ENCODE measurements at regions not wholly inside any gene's neighbourhood (a gene's known extent, or its start where the extent isn't known, plus 50 kb on each side); places are given as distances from the start of the nearest gene placed in this dataset.

DNA sequence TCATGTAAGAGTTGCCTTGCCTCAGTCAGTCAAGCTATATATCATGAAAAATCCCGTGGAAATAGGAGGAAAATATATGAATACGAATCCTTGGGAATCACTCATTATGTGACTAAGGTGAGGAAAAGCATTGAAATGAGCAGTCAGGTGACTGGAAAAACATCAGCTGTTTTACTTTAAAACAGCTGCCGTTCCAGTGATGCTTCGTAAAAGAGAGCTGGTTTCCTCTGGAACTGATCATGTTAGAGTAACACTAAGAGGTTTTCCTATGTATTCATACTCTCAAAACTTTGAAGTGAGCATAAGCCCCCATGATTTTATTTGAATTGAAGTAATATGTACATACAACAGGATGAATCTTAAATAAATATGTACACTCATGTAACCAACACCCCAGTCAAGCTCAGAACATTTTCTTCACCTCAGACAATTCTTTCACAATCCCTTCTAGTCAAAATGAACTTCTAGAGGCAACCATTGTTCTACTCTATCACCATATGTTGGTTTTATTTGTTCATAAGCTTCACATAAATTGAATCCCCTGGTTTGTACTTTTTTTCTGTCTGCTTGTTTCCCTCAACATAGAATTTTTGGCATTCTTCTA is 107.7 kb downstream of the SLC25A46 start:
- no peaks in the 10 kb centered on the region for H3K9me3 ChIP-seq (ENCODE audit: insufficient read depth, low read length)
- H3K36me3 ChIP-seq (ENCODE audit: insufficient read depth, insufficient read length, low read length), result no peaks in the 10 kb centered on the region
- no peak overlapping the region for H3K9ac ChIP-seq (ENCODE audit: insufficient read length, low read depth)
- H3K27me3 ChIP-seq (ENCODE audit: insufficient read depth, insufficient read length), result no peaks in the 10 kb centered on the region
- no peak for DNase-seq (ENCODE audit: low read depth, low spot score)
- no peaks in the 10 kb centered on the region for H3K4me1 ChIP-seq (ENCODE audit: insufficient read depth, insufficient read length)
- TF ChIP-seq ZNF274 (IDR thresholded peaks at IDR 0.05; ENCODE audit: low read depth, low read length) (no peak), SUZ12 (IDR thresholded peaks at IDR 0.05; ENCODE audit: extremely low read depth, insufficient read depth, insufficient read length) (no peak), YY1 (IDR thresholded peaks at IDR 0.05; ENCODE audit: insufficient read depth, insufficient read length) (no peak)
- no peak overlapping the region for H3K4me3 ChIP-seq (ENCODE audit: insufficient read length, low read depth)

DNA sequence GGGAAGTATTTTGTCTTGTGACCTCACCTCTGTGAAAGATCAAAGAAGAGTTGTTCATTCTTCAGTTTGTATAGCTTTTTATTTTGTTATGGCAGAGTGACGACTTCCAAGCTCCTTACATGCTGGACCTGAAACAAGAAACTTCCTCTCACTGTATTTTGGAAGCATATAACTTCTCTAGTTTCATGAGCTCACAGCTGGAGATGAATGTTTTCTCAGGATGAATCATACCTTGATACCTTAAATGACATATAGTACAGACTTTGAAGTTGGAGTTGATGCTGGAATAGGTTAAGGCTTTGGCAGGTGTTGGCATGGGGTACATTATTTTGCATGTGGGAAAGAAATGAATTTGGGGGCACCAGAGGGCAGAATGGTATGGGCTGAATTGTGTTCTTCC is 112.5 kb downstream of the SLC25A46 start:
- DNase-seq (ENCODE audit: low read depth, low spot score), result no peak
- no peak for TF ChIP-seq YY1 (IDR thresholded peaks at IDR 0.05; ENCODE audit: insufficient read depth, insufficient read length)
- TF ChIP-seq SUZ12 (IDR thresholded peaks at IDR 0.05; ENCODE audit: extremely low read depth, insufficient read depth, insufficient read length), result no peak
- no peak for TF ChIP-seq ZNF274 (IDR thresholded peaks at IDR 0.05; ENCODE audit: low read depth, low read length)
- Histone ChIP-seq H3K4me1 (ENCODE audit: insufficient read depth, insufficient read length) (no peaks in the 10 kb centered on the region), H3K9me3 (ENCODE audit: insufficient read depth, low read length) (no peaks in the 10 kb centered on the region), H3K36me3 (ENCODE audit: insufficient read depth, insufficient read length, low read length) (no peaks in the 10 kb centered on the region), H3K9ac (ENCODE audit: insufficient read length, low read depth) (no peak overlapping the region), H3K4me3 (ENCODE audit: insufficient read length, low read depth) (no peak overlapping the region), H3K27me3 (ENCODE audit: insufficient read depth, insufficient read length) (no peaks in the 10 kb centered on the region)

GRCh38 chr5:110852053-110852452 is 113.2 kb downstream of the SLC25A46 start:
- no peak for TF ChIP-seq YY1 (IDR thresholded peaks at IDR 0.05; ENCODE audit: insufficient read depth, insufficient read length)
- no peak for TF ChIP-seq ZNF274 (IDR thresholded peaks at IDR 0.05; ENCODE audit: low read depth, low read length)
- no peak for TF ChIP-seq SUZ12 (IDR thresholded peaks at IDR 0.05; ENCODE audit: extremely low read depth, insufficient read depth, insufficient read length)
- no peaks in the 10 kb centered on the region for H3K27me3 ChIP-seq (ENCODE audit: insufficient read depth, insufficient read length)
- H3K4me1 ChIP-seq (ENCODE audit: insufficient read depth, insufficient read length), result no peaks in the 10 kb centered on the region
- no peak overlapping the region for H3K9ac ChIP-seq (ENCODE audit: insufficient read length, low read depth)
- H3K4me3 ChIP-seq (ENCODE audit: insufficient read length, low read depth), result no peak overlapping the region
- H3K9me3 ChIP-seq (ENCODE audit: insufficient read depth, low read length), result no peaks in the 10 kb centered on the region
- DNase-seq (ENCODE audit: low read depth, low spot score), result no peak
- H3K36me3 ChIP-seq (ENCODE audit: insufficient read depth, insufficient read length, low read length), result no peaks in the 10 kb centered on the region

DNA sequence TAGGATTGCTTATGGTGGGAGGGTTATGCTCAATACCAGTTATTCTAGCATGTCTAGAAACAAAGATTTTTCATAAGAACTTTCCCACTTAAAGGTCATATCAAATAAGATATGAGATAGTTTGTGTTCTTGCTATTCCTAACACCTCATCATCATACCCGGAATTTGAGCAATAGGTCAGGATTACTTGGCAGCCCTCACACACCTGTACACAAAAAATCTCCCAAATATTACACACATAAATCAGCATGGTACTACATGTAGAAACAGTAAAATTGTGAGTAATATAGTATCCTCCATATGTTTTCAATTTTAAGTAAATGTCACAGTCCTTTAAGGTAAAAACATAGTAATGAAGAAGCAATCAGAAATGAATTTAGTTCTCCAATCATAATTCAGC is 113.7 kb downstream of the SLC25A46 start:
- TF ChIP-seq YY1 (IDR thresholded peaks at IDR 0.05; ENCODE audit: insufficient read depth, insufficient read length) (no peak), ZNF274 (IDR thresholded peaks at IDR 0.05; ENCODE audit: low read depth, low read length) (no peak), SUZ12 (IDR thresholded peaks at IDR 0.05; ENCODE audit: extremely low read depth, insufficient read depth, insufficient read length) (no peak)
- DNase-seq (ENCODE audit: low read depth, low spot score), result no peak
- Histone ChIP-seq H3K4me1 (ENCODE audit: insufficient read depth, insufficient read length) (no peaks in the 10 kb centered on the region), H3K9me3 (ENCODE audit: insufficient read depth, low read length) (no peaks in the 10 kb centered on the region), H3K4me3 (ENCODE audit: insufficient read length, low read depth) (no peak overlapping the region), H3K36me3 (ENCODE audit: insufficient read depth, insufficient read length, low read length) (no peaks in the 10 kb centered on the region), H3K27me3 (ENCODE audit: insufficient read depth, insufficient read length) (no peaks in the 10 kb centered on the region), H3K9ac (ENCODE audit: insufficient read length, low read depth) (no peak overlapping the region)

GRCh38 chr5:110853267-110853666 is 114.5 kb downstream of the SLC25A46 start:
- Histone ChIP-seq H3K9me3 (ENCODE audit: insufficient read depth, low read length) (no peaks in the 10 kb centered on the region), H3K4me3 (ENCODE audit: insufficient read length, low read depth) (no peak overlapping the region), H3K36me3 (ENCODE audit: insufficient read depth, insufficient read length, low read length) (no peaks in the 10 kb centered on the region), H3K4me1 (ENCODE audit: insufficient read depth, insufficient read length) (no peaks in the 10 kb centered on the region), H3K27me3 (ENCODE audit: insufficient read depth, insufficient read length) (no peaks in the 10 kb centered on the region), H3K9ac (ENCODE audit: insufficient read length, low read depth) (no peak overlapping the region)
- TF ChIP-seq SUZ12 (IDR thresholded peaks at IDR 0.05; ENCODE audit: extremely low read depth, insufficient read depth, insufficient read length), result no peak
- no peak for TF ChIP-seq YY1 (IDR thresholded peaks at IDR 0.05; ENCODE audit: insufficient read depth, insufficient read length)
- TF ChIP-seq ZNF274 (IDR thresholded peaks at IDR 0.05; ENCODE audit: low read depth, low read length), result no peak
- DNase-seq (ENCODE audit: low read depth, low spot score), result no peak

GRCh38 chr5:110854200-110854599 is 115.4 kb downstream of the SLC25A46 start:
- TF ChIP-seq YY1 (IDR thresholded peaks at IDR 0.05; ENCODE audit: insufficient read depth, insufficient read length), result no peak
- no peak for TF ChIP-seq ZNF274 (IDR thresholded peaks at IDR 0.05; ENCODE audit: low read depth, low read length)
- TF ChIP-seq SUZ12 (IDR thresholded peaks at IDR 0.05; ENCODE audit: extremely low read depth, insufficient read depth, insufficient read length), result no peak
- H3K9me3 ChIP-seq (ENCODE audit: insufficient read depth, low read length), result no peaks in the 10 kb centered on the region
- no peak overlapping the region for H3K4me3 ChIP-seq (ENCODE audit: insufficient read length, low read depth)
- H3K36me3 ChIP-seq (ENCODE audit: insufficient read depth, insufficient read length, low read length), result no peaks in the 10 kb centered on the region
- no peak for DNase-seq (ENCODE audit: low read depth, low spot score)
- H3K4me1 ChIP-seq (ENCODE audit: insufficient read depth, insufficient read length), result no peaks in the 10 kb centered on the region
- no peaks in the 10 kb centered on the region for H3K27me3 ChIP-seq (ENCODE audit: insufficient read depth, insufficient read length)
- no peak overlapping the region for H3K9ac ChIP-seq (ENCODE audit: insufficient read length, low read depth)

DNA sequence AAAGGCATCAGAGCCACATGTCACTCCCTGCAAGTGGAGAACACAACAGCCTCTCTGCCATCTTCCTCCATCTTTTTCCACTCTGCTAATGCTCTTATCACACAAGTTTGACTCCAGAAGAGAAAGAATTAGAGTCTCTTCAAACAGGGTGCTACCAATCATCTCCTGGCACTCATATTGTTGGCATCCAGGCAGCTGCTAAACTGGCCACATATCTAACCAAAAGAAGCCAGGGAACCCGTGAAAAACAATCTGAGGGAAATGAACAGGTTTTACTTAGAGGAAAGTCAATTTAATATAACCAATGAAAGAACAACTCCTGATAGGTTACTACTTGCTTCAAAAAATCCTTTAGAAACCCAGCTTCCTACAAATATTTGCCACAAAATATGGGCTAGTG is 117.2 kb downstream of the SLC25A46 start:
- no peak for DNase-seq (ENCODE audit: low read depth, low spot score)
- no peak for TF ChIP-seq ZNF274 (IDR thresholded peaks at IDR 0.05; ENCODE audit: low read depth, low read length)
- no peak for TF ChIP-seq SUZ12 (IDR thresholded peaks at IDR 0.05; ENCODE audit: extremely low read depth, insufficient read depth, insufficient read length)
- TF ChIP-seq YY1 (IDR thresholded peaks at IDR 0.05; ENCODE audit: insufficient read depth, insufficient read length), result no peak
- Histone ChIP-seq H3K9me3 (ENCODE audit: insufficient read depth, low read length) (no peaks in the 10 kb centered on the region), H3K27me3 (ENCODE audit: insufficient read depth, insufficient read length) (no peaks in the 10 kb centered on the region), H3K4me3 (ENCODE audit: insufficient read length, low read depth) (no peak overlapping the region), H3K36me3 (ENCODE audit: insufficient read depth, insufficient read length, low read length) (no peaks in the 10 kb centered on the region), H3K9ac (ENCODE audit: insufficient read length, low read depth) (no peak overlapping the region), H3K4me1 (ENCODE audit: insufficient read depth, insufficient read length) (no peaks in the 10 kb centered on the region)
